Glutamatergic neuron (in vitro differentiated cells): ENCODE measurements at regions not wholly inside any gene's neighbourhood (a gene's known extent, or its start where the extent isn't known, plus 50 kb on each side); places are given as distances from the start of the nearest gene placed in this dataset.

Experiments used
- DNase-seq: peaks from one replicate; pipeline ENCODE4 v3.0.0; 2022
- H3K27ac Mint-ChIP-seq: one replicate; pipeline ENCODE4 v1.8.0; 2020; ENCODE audit warnings: mild to moderate bottlenecking, mixed read lengths, inconsistent platforms; ENCODE audit not compliant: unreplicated experiment
- H3K27me3 Mint-ChIP-seq: one replicate; pipeline ENCODE4 v1.8.0; 2020; ENCODE audit warnings: mild to moderate bottlenecking, moderate library complexity, mixed read lengths, inconsistent platforms; ENCODE audit not compliant: unreplicated experiment
- H3K36me3 Mint-ChIP-seq: one replicate; pipeline ENCODE4 v1.8.0; 2020; ENCODE audit warnings: mild to moderate bottlenecking, mixed read lengths, inconsistent platforms; ENCODE audit not compliant: unreplicated experiment
- H3K4me1 Mint-ChIP-seq: one replicate; pipeline ENCODE4 v1.8.0; 2020; ENCODE audit warnings: mild to moderate bottlenecking, low read depth, mixed read lengths, inconsistent platforms; ENCODE audit not compliant: unreplicated experiment
- H3K4me3 Mint-ChIP-seq: one replicate; pipeline ENCODE4 v1.8.0; 2020; ENCODE audit warnings: mild to moderate bottlenecking, mixed read lengths, inconsistent platforms; ENCODE audit not compliant: unreplicated experiment
- H3K9me3 Mint-ChIP-seq: one replicate; pipeline ENCODE4 v1.8.0; 2020; ENCODE audit warnings: mild to moderate bottlenecking, moderate library complexity, mixed read lengths, inconsistent platforms; ENCODE audit not compliant: unreplicated experiment
- CTCF ChIP-seq: fragments of 200-600 bp; sonication (generic); IDR thresholded peaks from one replicate; pipeline ENCODE4 v1.5.0; 2021; ENCODE audit not compliant: partially characterized antibody, unreplicated experiment

- no peak for TF ChIP-seq CTCF
- Mint-ChIP-seq H3K9me3 (no peaks in the 10 kb centered on the region), H3K27ac (no peak overlapping the region), H3K36me3 (no peaks in the 10 kb centered on the region), H3K4me1 (peaks cover 3% of the 10 kb centered on the region), H3K27me3 (no peaks in the 10 kb centered on the region), H3K4me3 (no peak overlapping the region)
- DNase-seq: no peak
Observed at GRCh38 chr1:58304346-58304975, 242.1 kb downstream of the OMA1 start.

GRCh38 chr1:58303841-58304240 lies 242.7 kb downstream of the OMA1 start:
- no peaks in the 10 kb centered on the region for H3K9me3 Mint-ChIP-seq
- no peak for TF ChIP-seq CTCF
- no peaks in the 10 kb centered on the region for H3K36me3 Mint-ChIP-seq
- H3K27me3 Mint-ChIP-seq: no peaks in the 10 kb centered on the region
- H3K4me3 Mint-ChIP-seq: no peak overlapping the region
- no peak overlapping the region for H3K27ac Mint-ChIP-seq
- DNase-seq: no peak
- peaks cover 3% of the 10 kb centered on the region for H3K4me1 Mint-ChIP-seq

GRCh38 chr1:58293388-58293787 lies 253.1 kb downstream of the OMA1 start:
- no peak overlapping the region for H3K4me3 Mint-ChIP-seq
- H3K9me3 Mint-ChIP-seq: no peaks in the 10 kb centered on the region
- no peak overlapping the region for H3K27ac Mint-ChIP-seq
- no peak for DNase-seq
- TF ChIP-seq CTCF: no peak
- no peaks in the 10 kb centered on the region for H3K4me1 Mint-ChIP-seq
- H3K36me3 Mint-ChIP-seq: no peaks in the 10 kb centered on the region
- H3K27me3 Mint-ChIP-seq: peaks cover 1% of the 10 kb centered on the region

- H3K27ac Mint-ChIP-seq: no peak overlapping the region
- peaks cover 1% of the 10 kb centered on the region for H3K9me3 Mint-ChIP-seq
- TF ChIP-seq CTCF: no peak
- DNase-seq: no peak
- H3K4me1 Mint-ChIP-seq: peaks cover 3% of the 10 kb centered on the region
- peaks cover 1% of the 10 kb centered on the region for H3K27me3 Mint-ChIP-seq
- no peaks in the 10 kb centered on the region for H3K36me3 Mint-ChIP-seq
- H3K4me3 Mint-ChIP-seq: no peak overlapping the region
Observed at GRCh38 chr1:58290685-58291372, 255.7 kb downstream of the OMA1 start.

- Mint-ChIP-seq H3K36me3 (no peaks in the 10 kb centered on the region), H3K27ac (no peak overlapping the region), H3K4me1 (peaks cover 3% of the 10 kb centered on the region), H3K4me3 (no peak overlapping the region), H3K9me3 (peaks cover 1% of the 10 kb centered on the region), H3K27me3 (peaks cover 1% of the 10 kb centered on the region)
- DNase-seq: no peak
- no peak for TF ChIP-seq CTCF
Observed at GRCh38 chr1:58288624-58289142, 257.8 kb downstream of the OMA1 start.
